Endodermal cell (in vitro differentiated cells): ENCODE measurements at regions not wholly inside any gene's neighbourhood (a gene's known extent, or its start where the extent isn't known, plus 50 kb on each side); places are given as distances from the start of the nearest gene placed in this dataset.

Experiments used
- DNase-seq: peaks from one replicate; pipeline ENCODE4 v3.0.0-alpha.2; 2017
- H3K27ac ChIP-seq: 2 replicates; pipeline ENCODE4 v1.5.1; 2013; ENCODE audit warnings: mild to moderate bottlenecking, low read depth, low read length, moderate library complexity
- H3K27me3 ChIP-seq: 2 replicates; pipeline ENCODE4 v1.6.1; 2013; ENCODE audit warnings: mild to moderate bottlenecking, low read length, moderate library complexity; ENCODE audit not compliant: insufficient read depth, control insufficient read depth, poor library complexity, severe bottlenecking
- H3K36me3 ChIP-seq: 2 replicates; pipeline ENCODE4 v1.7.0; 2013; ENCODE audit warnings: mild to moderate bottlenecking, low read length, moderate library complexity; ENCODE audit not compliant: control insufficient read depth, insufficient read depth
- H3K4me1 ChIP-seq: one replicate; pipeline ENCODE4 v1.7.0; 2013; ENCODE audit warnings: low read length; ENCODE audit not compliant: control insufficient read depth, insufficient read depth
- H3K4me3 ChIP-seq: 2 replicates; pipeline ENCODE4 v1.5.1; 2013; ENCODE audit warnings: mild to moderate bottlenecking, low read length, moderate library complexity
- H3K9ac ChIP-seq: 2 replicates; pipeline ENCODE4 v1.6.1; 2013; ENCODE audit warnings: mild to moderate bottlenecking, low read length, moderate library complexity; ENCODE audit not compliant: poor library complexity, severe bottlenecking; ENCODE audit errors: extremely low read depth
- H3K9me3 ChIP-seq: 2 replicates; pipeline ENCODE4 v1.6.1; 2013; ENCODE audit warnings: mild to moderate bottlenecking, low read length, moderate library complexity; ENCODE audit not compliant: control insufficient read depth
- H3K27ac Mint-ChIP-seq: 2 replicates; pipeline ENCODE4 v1.8.0; 2020; ENCODE audit warnings: mixed read lengths
- H3K27me3 Mint-ChIP-seq: 2 replicates; pipeline ENCODE4 v1.8.0; 2021; ENCODE audit warnings: mild to moderate bottlenecking, mixed read lengths; ENCODE audit not compliant: insufficient read depth
- H3K36me3 Mint-ChIP-seq: 2 replicates; pipeline ENCODE4 v1.8.0; 2020; ENCODE audit warnings: low read depth, mixed read lengths
- H3K4me1 Mint-ChIP-seq: 2 replicates; pipeline ENCODE4 v1.8.0; 2020; ENCODE audit warnings: mixed read lengths
- H3K4me3 Mint-ChIP-seq: 2 replicates; pipeline ENCODE4 v1.8.0; 2020; ENCODE audit warnings: mild to moderate bottlenecking, moderate library complexity, mixed read lengths
- H3K9me3 Mint-ChIP-seq: 2 replicates; pipeline ENCODE4 v1.8.0; 2020; ENCODE audit warnings: mild to moderate bottlenecking, mixed read lengths
- WGBS, 2 experiments: methylation state at CpG; one replicate each; pipeline versions ENCODE4 v1.1.5 to v1.1.7; 2013; ENCODE audit warnings: missing lambda C conversion rate in 2 of 2, mixed read lengths in 1 of 2; ENCODE audit not compliant: insufficient coverage in 1 of 2, insufficient read length in 1 of 2; 5-methylcytosine and 5-hydroxymethylcytosine counted together
- TF ChIP-seq, protein P1 (sequence below): fragments of 200-600 bp; sonication (generic); conservative IDR thresholded peaks from 2 replicates; pipeline ENCODE4 v1.5.0; 2021; ENCODE audit warnings: antibody characterized with exemption, mild to moderate bottlenecking

DNA sequence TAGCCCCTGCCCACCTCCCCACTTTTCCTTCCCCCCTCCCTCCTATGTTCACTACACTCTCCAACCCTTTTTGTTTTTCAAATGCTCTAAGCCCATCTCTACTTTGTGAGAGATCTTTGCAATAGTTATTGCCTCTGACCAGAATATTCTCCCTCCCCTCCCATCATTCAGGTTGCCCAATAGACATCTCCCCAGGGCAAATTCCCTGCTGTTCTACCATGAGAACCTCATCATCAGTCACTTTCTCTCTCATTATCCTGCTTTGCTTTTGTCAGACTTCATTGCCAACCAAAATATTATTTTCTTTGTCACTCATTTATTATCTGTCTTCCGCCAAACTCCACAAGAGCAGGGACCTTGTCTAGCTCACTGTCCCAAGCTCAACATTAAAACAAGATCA lies 268.2 kb upstream of the PPARGC1A start:
- H3K9ac ChIP-seq = no peak overlapping the region
- H3K27me3 ChIP-seq = no peaks in the 10 kb centered on the region
- no peaks in the 10 kb centered on the region for H3K9me3 ChIP-seq
- Mint-ChIP-seq H3K27me3 (peaks cover 2% of the 10 kb centered on the region), H3K4me3 (no peak overlapping the region), H3K4me1 (peaks cover 11% of the 10 kb centered on the region), H3K9me3 (peaks cover 2% of the 10 kb centered on the region), H3K36me3 (no peaks in the 10 kb centered on the region), H3K27ac (no peak overlapping the region)
- no peaks in the 10 kb centered on the region for H3K36me3 ChIP-seq
- WGBS, 2 experiments = 95 to 100% methylated on average over 1 of the region's 1 CpG
- H3K4me3 ChIP-seq = no peak overlapping the region
- H3K27ac ChIP-seq = no peak overlapping the region
- TF ChIP-seq, protein P1, sequence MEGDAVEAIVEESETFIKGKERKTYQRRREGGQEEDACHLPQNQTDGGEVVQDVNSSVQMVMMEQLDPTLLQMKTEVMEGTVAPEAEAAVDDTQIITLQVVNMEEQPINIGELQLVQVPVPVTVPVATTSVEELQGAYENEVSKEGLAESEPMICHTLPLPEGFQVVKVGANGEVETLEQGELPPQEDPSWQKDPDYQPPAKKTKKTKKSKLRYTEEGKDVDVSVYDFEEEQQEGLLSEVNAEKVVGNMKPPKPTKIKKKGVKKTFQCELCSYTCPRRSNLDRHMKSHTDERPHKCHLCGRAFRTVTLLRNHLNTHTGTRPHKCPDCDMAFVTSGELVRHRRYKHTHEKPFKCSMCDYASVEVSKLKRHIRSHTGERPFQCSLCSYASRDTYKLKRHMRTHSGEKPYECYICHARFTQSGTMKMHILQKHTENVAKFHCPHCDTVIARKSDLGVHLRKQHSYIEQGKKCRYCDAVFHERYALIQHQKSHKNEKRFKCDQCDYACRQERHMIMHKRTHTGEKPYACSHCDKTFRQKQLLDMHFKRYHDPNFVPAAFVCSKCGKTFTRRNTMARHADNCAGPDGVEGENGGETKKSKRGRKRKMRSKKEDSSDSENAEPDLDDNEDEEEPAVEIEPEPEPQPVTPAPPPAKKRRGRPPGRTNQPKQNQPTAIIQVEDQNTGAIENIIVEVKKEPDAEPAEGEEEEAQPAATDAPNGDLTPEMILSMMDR = no peak
- H3K4me1 ChIP-seq = no peaks in the 10 kb centered on the region
- no peak for DNase-seq

DNA sequence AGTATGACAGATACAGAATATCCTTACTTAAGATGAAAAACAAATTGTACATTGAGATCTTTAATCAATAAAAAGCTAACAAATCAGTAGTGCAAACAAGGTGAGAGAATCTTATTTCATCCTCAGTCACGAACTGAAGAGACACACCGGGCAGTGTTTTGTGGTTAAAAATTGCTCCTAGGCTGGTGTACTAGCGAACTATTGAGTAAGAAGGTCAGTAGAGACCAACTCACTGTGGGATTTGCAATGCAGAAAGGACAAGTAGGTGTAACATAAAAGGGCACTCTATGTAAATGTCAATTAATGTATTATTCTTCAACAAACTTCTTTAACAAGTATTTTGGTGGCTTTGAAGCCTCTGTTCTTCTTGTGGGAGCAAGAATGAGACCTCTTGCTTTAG lies 260.2 kb upstream of the PPARGC1A start:
- WGBS, 2 experiments = 94% methylated on average over 3 of the region's 3 CpGs
- H3K4me3 Mint-ChIP-seq = no peak overlapping the region
- Histone ChIP-seq H3K9ac (no peak overlapping the region), H3K9me3 (no peaks in the 10 kb centered on the region), H3K36me3 (no peaks in the 10 kb centered on the region), H3K27me3 (no peaks in the 10 kb centered on the region), H3K27ac (no peak overlapping the region), H3K4me3 (no peak overlapping the region), H3K4me1 (no peaks in the 10 kb centered on the region)
- no peak for DNase-seq
- TF ChIP-seq, protein P1 = no peak
- H3K36me3 Mint-ChIP-seq = no peaks in the 10 kb centered on the region
- H3K27ac Mint-ChIP-seq = no peak overlapping the region
- peaks cover 8% of the 10 kb centered on the region for H3K27me3 Mint-ChIP-seq
- peaks cover 4% of the 10 kb centered on the region for H3K4me1 Mint-ChIP-seq
- peaks cover 2% of the 10 kb centered on the region for H3K9me3 Mint-ChIP-seq

DNA sequence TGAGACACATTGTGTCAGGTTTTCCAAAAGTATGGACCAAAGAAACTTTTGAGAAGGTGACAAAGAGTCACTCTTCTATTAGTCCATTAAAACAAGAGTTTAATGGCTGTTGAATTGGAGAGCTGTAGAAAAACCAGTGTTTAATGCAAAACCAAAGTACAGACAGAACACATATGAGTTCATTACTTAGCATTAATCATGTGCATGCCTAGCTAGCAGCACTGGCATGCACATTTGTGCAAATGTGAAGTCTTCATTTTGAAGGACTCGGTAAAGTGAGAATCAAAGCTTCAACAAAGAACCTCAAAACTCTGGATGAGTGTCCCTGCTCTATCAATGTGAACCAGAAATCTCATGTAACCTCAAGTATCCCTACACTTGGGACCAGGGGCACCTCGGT lies 256.3 kb upstream of the PPARGC1A start:
- Histone ChIP-seq H3K27ac (no peak overlapping the region), H3K36me3 (no peaks in the 10 kb centered on the region), H3K27me3 (no peaks in the 10 kb centered on the region), H3K9ac (no peak overlapping the region), H3K4me1 (no peaks in the 10 kb centered on the region), H3K4me3 (no peak overlapping the region), H3K9me3 (no peaks in the 10 kb centered on the region)
- H3K27ac Mint-ChIP-seq = no peak overlapping the region
- H3K36me3 Mint-ChIP-seq = no peaks in the 10 kb centered on the region
- H3K4me1 Mint-ChIP-seq = peaks cover 2% of the 10 kb centered on the region
- no peaks in the 10 kb centered on the region for H3K9me3 Mint-ChIP-seq
- no peak for DNase-seq
- no peak overlapping the region for H3K4me3 Mint-ChIP-seq
- 93 to 94% methylated on average over 2 of the region's 2 CpGs for WGBS, 2 experiments
- TF ChIP-seq, protein P1 = no peak
- H3K27me3 Mint-ChIP-seq = peaks cover 11% of the 10 kb centered on the region
